Mesothelial cell of epicardium (in vitro differentiated cells): ENCODE measurements at regions not wholly inside any gene's neighbourhood (a gene's known extent, or its start where the extent isn't known, plus 50 kb on each side); places are given as distances from the start of the nearest gene placed in this dataset.

Experiments used
- DNase-seq, 2 experiments: peaks; one replicate each; pipeline ENCODE4 v3.0.0; 2021; ENCODE audit warnings: low spot score in 2 of 2; ENCODE audit not compliant: unreplicated experiment in 2 of 2
- H3K27ac Mint-ChIP-seq: 2 replicates; pipeline ENCODE4 v1.8.0; 2021; ENCODE audit warnings: mixed read lengths
- H3K27me3 Mint-ChIP-seq: 2 replicates; pipeline ENCODE4 v1.8.0; 2021; ENCODE audit warnings: low read depth, mixed read lengths
- H3K36me3 Mint-ChIP-seq: 2 replicates; pipeline ENCODE4 v1.8.0; 2021; ENCODE audit warnings: mixed read lengths
- H3K4me1 Mint-ChIP-seq: 2 replicates; pipeline ENCODE4 v1.8.0; 2021; ENCODE audit warnings: mixed read lengths
- H3K4me3 Mint-ChIP-seq: 2 replicates; pipeline ENCODE4 v1.8.0; 2021; ENCODE audit warnings: mild to moderate bottlenecking, moderate library complexity, mixed read lengths
- H3K9me3 Mint-ChIP-seq: 2 replicates; pipeline ENCODE4 v1.8.0; 2021; ENCODE audit warnings: mixed read lengths
- CTCF ChIP-seq: fragments of 200-600 bp; sonication (generic); IDR thresholded peaks from one replicate; pipeline ENCODE4 v1.5.0; 2021; ENCODE audit warnings: antibody characterized with exemption; ENCODE audit not compliant: unreplicated experiment

GRCh38 chr2:129849559-129850160 is 129.8 kb upstream of the RAB6C start:
- Mint-ChIP-seq H3K4me1 (peaks cover 17% of the 10 kb centered on the region), H3K27me3 (no peaks in the 10 kb centered on the region), H3K36me3 (peaks cover 18% of the 10 kb centered on the region), H3K9me3 (peaks cover 24% of the 10 kb centered on the region), H3K27ac (no peak overlapping the region), H3K4me3 (no peak overlapping the region)
- DNase-seq, result no peak
- TF ChIP-seq CTCF, result peak; percentile 89

GRCh38 chr2:129857200-129857599 is 122.3 kb upstream of the RAB6C start:
- H3K9me3 Mint-ChIP-seq, result peaks cover 23% of the 10 kb centered on the region
- no peak for DNase-seq
- peaks cover 23% of the 10 kb centered on the region for H3K36me3 Mint-ChIP-seq
- no peak overlapping the region for H3K4me3 Mint-ChIP-seq
- peaks cover 4% of the 10 kb centered on the region for H3K4me1 Mint-ChIP-seq
- H3K27me3 Mint-ChIP-seq, result no peaks in the 10 kb centered on the region
- H3K27ac Mint-ChIP-seq, result no peak overlapping the region
- no peak for TF ChIP-seq CTCF

GRCh38 chr2:129859175-129859574 is 120.3 kb upstream of the RAB6C start:
- Mint-ChIP-seq H3K27me3 (no peaks in the 10 kb centered on the region), H3K4me3 (no peak overlapping the region), H3K4me1 (peaks cover 11% of the 10 kb centered on the region), H3K9me3 (peaks cover 18% of the 10 kb centered on the region), H3K36me3 (peaks cover 16% of the 10 kb centered on the region), H3K27ac (no peak overlapping the region)
- TF ChIP-seq CTCF, result no peak
- no peak for DNase-seq

DNA sequence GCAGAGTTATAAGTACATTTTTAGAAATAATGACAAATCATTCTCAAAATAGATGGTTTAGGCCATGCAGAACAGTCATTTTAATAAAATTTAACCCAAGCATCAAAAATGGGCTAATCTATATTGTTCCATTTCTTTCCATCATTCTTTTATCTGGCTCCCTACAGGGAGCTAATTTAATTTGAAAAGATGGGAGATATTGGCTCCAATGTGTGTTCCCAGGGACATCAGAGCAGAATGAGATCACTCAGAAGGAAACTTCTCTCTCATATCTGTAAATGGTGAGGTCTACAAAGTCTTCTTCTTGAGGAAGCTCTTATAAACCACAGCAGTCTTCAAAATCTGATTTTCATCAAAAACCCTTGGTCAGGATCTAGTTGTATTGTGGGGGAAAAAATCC is 119.4 kb upstream of the RAB6C start:
- no peak for TF ChIP-seq CTCF
- H3K27me3 Mint-ChIP-seq, result no peaks in the 10 kb centered on the region
- no peak overlapping the region for H3K27ac Mint-ChIP-seq
- peaks cover 14% of the 10 kb centered on the region for H3K4me1 Mint-ChIP-seq
- DNase-seq, result no peak
- H3K9me3 Mint-ChIP-seq, result peaks cover 18% of the 10 kb centered on the region
- H3K36me3 Mint-ChIP-seq, result peaks cover 16% of the 10 kb centered on the region
- no peak overlapping the region for H3K4me3 Mint-ChIP-seq

DNA sequence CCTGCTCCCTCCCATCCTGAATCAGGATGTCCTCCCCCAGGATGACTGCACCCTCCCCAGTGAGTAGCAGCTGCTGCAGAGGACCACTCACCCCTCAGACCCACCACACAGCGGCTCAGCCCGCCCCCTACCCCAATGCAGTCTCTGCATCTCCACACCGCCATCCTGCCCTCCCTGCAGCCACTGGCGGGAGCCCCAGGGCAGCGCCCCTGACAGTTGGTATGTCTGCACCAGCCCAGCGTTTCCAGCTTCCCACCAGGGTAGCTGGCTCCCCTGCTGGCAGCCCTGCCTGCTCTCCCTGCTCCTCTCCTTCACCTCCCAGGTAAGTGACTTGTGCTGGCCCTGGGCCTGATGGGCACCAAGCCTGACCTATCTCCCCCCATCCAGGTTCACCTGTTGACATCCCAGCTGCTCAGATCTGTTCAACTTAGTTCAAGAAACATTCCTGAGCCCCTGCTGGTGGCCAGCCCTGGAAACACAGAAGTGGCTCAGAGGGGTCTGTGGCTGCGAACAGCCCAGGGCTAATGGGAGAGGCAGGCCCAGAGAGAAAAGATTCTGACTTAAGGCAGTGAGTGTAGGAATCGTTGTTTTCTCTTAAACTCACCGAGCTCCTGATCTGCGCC is 117.7 kb upstream of the RAB6C start:
- H3K27ac Mint-ChIP-seq, result no peak overlapping the region

More for the DNA sequence above, 117.7 kb upstream of the RAB6C start:
- Mint-ChIP-seq H3K4me3 (no peak overlapping the region), H3K27me3 (no peaks in the 10 kb centered on the region), H3K9me3 (peaks cover 4% of the 10 kb centered on the region), H3K36me3 (peaks cover 3% of the 10 kb centered on the region), H3K4me1 (peaks cover 25% of the 10 kb centered on the region)
- TF ChIP-seq CTCF, result no peak
- DNase-seq, result no peak
